GM19023 (cell line): ENCODE measurements at regions not wholly inside any gene's neighbourhood (a gene's known extent, or its start where the extent isn't known, plus 50 kb on each side); places are given as distances from the start of the nearest gene placed in this dataset.

ENCODE experiments used
- ATAC-seq: cut with Tn5 transposase; IDR thresholded peaks from one replicate; pipeline ENCODE4 v1.9.1; 2021; ENCODE audit warnings: mild to moderate bottlenecking, moderate library complexity; ENCODE audit not compliant: unreplicated experiment

DNA sequence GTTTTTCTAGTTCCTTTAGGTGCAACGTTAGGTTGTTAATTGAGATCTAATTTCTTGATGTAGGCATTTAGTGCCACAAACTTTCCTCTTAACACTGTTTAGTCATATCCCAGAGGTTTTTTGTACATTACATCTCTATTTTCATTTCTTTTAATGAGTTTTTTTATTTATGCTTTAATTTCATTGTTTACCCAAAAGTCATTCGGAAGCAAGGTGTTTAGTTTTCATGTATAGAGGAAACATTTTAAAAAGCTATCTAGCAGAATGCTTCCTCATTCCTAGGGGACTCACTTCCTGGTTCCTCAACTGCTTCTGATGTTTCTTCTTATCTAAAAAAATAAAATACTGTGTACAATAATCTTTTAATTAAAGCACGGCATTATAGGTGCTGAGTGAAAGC is 307.2 kb upstream of the CAMK1G start:
- no peak for ATAC-seq

- no peak for ATAC-seq
These were observed 305.9 kb upstream of the CAMK1G start for GRCh38 chr1:209277662-209278061.

- ATAC-seq, result no peak
These were observed 291.8 kb upstream of the CAMK1G start for GRCh38 chr1:209291715-209292114.

DNA sequence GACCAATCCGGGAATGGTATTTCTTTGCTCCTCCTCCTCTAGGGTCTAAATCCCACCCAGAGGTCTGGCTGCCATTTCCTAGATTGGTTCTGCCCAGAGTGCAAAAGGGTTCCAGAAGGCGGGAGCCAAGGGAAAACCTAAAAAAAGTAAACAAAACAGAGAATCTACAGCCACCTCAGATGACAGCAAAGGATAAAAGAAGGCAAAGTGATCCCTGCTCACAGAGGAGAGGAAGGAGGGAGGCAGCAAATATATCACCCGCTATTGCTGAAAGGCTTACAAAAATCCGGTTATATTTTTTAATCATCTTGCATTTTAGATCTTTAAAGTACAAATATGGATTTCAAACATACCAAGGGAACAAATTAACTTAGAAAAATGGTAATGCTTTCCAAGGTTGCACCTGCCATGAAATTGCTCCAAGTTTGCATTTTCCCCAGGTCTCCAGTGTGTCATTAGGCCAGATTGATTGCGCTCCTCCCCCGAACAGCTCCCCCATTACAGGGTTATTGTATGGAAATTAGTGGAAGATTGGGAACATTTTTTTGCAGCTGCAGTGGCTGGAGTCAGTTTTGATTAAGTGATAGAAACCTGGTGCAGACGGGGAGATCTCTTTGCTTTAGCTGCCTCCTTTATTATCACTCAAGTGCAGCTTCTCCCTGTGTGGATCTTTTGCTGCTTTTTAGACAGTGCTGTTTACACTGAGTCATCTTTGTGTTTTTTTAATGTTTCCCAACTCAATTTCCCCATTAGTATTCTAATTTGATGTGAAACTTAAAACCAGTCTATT is 280.5 kb upstream of the CAMK1G start:
- ATAC-seq, result no peak

DNA sequence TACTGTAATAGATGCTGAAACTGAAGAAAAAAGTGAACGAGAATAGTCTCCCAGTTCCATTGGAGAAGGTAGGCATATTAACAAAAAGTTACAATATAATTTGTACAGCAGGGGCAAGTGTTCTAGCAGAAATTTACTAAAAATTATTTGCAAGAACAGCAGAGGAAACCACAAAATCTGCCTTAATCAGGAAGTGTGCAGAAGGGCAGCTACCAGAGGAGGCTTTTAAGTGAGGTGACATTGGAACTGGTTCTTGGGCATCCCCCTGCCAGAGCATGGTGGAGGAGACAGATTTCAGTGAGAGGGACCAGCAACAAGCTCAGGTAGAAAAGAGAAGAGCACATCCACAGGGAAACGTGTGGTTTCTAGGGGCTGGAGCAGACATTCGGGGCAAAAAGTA is 279.3 kb upstream of the CAMK1G start:
- no peak for ATAC-seq

DNA sequence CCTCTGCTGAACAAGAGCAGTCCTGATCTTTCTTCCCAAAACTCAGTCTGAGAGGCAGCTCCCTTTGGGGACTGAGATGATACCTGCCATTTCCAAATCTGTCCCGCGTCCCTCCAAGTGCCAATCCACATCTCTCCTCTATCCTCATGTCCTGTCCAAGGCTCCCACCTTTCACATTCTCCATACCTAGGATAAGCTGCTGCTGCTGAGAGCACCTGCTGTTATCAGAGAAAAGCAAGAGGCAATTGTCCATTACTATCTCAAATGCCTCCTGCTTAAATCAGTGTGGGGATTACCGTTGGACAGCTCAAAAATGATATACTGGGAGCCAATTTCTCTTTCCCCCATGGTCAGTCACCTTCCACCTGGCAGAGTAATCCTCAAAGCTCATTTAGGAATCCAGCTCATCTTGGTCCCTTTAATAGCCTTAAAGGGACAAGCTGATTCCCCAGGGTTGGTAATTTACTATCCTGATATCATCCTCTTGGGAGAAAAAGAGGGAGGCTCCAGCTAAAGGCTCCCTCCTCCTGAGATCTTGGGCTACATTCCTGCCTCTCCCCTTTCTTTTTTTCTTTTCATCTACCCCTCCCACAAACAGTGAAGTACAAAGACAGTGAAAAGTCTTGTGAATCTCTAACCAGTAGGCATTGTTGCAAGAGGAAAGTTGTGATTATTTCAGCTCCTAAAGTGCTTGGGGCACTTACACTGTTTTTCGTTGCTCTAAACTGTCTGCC is 278.1 kb upstream of the CAMK1G start:
- ATAC-seq, result no peak

DNA sequence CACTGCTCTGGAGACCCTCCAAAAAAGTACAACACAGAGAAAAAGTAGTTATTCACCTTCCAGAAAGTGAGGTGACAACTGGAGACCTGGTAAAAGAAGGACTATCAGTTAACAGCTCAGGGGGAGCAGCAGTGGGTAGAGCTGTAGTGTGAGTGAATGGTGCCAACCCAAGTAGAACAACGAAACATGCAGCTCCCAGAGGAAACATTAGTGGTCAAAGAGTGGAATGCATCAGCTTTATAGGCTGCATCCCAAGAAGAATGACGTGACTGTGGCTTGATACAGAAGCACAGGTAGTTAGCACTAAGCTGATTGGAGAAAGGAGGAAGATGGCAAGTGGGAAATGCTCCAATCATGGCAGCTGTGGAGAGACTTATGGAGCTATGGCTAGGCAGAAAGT is 275.7 kb upstream of the CAMK1G start:
- no peak for ATAC-seq

DNA sequence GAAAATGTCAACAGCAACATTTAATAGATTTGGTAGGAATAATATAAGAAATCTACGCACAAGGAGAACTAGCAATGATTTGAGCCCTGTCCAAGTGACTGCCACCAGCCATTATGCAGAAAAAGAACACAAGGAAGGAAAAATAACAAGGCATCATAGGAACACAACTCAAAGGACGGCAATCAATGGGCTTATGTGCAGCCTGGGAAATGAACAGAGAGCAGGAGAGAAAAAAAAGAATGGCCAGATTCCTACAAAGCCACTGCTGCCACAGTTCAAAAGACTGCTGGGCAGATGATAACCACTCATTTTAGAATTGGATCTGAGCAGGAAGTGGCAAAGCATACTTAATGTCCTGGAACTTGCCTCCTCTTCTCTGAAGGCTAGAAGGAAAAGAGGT is 274.3 kb upstream of the CAMK1G start:
- ATAC-seq, result no peak

- ATAC-seq, result no peak
These were observed 271.7 kb upstream of the CAMK1G start for GRCh38 chr1:209311770-209312169.

- ATAC-seq, result no peak
These were observed 266.6 kb upstream of the CAMK1G start for GRCh38 chr1:209316929-209317328.

GRCh38 chr1:209318181-209319056 is 265.1 kb upstream of the CAMK1G start:
- ATAC-seq, result no peak

- no peak for ATAC-seq
These were observed 264.5 kb upstream of the CAMK1G start for GRCh38 chr1:209319057-209319432.

- no peak for ATAC-seq
These were observed 264.0 kb upstream of the CAMK1G start for GRCh38 chr1:209319549-209319948.

GRCh38 chr1:209323743-209324142 is 259.8 kb upstream of the CAMK1G start:
- no peak for ATAC-seq

GRCh38 chr1:209324901-209325871 is 258.3 kb upstream of the CAMK1G start:
- no peak for ATAC-seq

GRCh38 chr1:209326076-209326475 is 257.4 kb upstream of the CAMK1G start:
- ATAC-seq, result no peak

DNA sequence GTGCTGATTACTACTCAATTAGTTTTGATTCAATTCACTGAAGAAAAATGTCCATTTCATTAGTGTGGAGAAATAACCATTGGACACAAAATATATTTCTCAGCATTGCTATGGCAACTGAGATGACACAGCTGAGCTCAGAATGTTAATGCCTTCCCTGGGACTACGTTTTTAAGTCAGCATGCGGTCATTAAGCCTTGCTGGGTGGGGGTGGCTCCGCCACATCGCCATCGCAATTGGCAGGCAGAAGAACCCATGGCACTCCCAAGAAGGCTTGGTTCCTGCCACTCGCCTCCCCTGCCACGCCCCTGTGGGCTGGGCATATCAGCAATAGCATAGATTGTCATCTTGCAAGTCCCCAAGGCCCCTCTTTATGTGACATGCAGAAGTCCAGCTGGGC is 256.7 kb upstream of the CAMK1G start:
- ATAC-seq, result no peak

GRCh38 chr1:209328196-209328595 is 255.3 kb upstream of the CAMK1G start:
- ATAC-seq, result no peak

DNA sequence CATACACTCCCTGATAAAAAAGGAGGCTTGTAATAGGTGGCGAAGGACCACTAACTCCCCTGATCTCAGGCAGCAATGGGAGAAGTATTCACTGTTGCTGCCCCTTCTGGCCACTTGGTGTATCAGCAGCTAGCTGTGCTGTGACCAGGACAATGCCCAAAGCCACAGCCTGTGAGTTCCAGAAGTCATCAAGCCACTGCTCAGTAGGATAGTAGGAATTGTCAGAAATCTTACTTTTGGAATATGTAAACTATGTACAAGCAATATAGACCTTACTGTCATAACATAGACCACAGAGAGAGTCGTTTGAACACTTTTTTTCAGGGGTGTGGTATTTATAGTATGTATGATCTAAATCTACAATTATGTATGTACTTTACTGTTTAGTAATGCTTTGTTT is 248.3 kb upstream of the CAMK1G start:
- no peak for ATAC-seq

DNA sequence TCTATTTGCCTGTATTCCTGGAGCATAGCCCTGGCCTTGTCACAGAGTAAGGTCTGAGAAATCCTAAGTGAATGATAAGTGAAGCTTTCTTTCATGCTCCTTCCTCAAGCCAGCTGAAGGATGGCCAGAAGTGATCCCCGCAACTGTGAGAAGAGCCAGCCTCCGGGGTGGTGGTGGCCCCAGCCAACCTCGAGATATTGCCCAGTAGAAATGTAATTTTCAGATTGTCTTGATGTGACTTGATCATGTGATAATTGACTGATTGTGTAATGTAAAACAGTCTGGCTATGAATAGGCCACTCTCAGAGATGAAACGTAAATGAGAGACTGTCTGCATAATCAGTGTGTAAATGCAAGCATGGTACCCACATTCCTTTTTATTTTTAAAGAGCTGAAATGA is 242.4 kb upstream of the CAMK1G start:
- ATAC-seq, result no peak
